Loucy (cell line): ENCODE measurements at regions not wholly inside any gene's neighbourhood (a gene's known extent, or its start where the extent isn't known, plus 50 kb on each side); places are given as distances from the start of the nearest gene placed in this dataset.

Experiments used
- EZH2phosphoT487 ChIP-seq: fragments of 200-600 bp; IDR thresholded peaks from 2 replicates; pipeline ENCODE4 v1.6.1; 2018; ENCODE audit warnings: antibody characterized with exemption, mild to moderate bottlenecking, moderate library complexity, borderline replicate concordance
- TF ChIP-seq, protein P1 (sequence below): fragments of 200-600 bp; sonication (generic); conservative IDR thresholded peaks from 2 replicates; pipeline ENCODE4 v1.5.1; 2014; ENCODE audit warnings: mild to moderate bottlenecking, antibody characterized with exemption, low read length

DNA sequence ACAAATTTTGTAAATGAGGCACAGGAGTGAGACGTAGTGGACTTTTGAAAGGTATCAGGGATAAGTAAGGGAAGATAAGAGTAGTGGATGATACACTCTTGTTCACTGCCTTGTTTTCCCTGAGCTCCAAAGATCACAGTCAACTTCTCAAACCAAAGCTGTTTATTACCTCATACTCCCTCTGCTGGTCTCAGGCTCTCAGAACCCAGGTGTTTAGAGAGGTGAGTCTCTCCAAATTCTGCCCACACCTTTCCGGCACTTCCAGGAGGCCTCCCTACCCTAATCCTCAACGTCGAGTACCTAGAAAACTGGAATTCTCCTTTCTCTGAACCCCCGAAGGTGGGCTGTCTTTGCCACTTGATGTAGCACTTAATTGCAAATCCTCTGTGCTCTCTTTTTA is 621.1 kb downstream of the BCL11A start:
- TF ChIP-seq, protein P1, sequence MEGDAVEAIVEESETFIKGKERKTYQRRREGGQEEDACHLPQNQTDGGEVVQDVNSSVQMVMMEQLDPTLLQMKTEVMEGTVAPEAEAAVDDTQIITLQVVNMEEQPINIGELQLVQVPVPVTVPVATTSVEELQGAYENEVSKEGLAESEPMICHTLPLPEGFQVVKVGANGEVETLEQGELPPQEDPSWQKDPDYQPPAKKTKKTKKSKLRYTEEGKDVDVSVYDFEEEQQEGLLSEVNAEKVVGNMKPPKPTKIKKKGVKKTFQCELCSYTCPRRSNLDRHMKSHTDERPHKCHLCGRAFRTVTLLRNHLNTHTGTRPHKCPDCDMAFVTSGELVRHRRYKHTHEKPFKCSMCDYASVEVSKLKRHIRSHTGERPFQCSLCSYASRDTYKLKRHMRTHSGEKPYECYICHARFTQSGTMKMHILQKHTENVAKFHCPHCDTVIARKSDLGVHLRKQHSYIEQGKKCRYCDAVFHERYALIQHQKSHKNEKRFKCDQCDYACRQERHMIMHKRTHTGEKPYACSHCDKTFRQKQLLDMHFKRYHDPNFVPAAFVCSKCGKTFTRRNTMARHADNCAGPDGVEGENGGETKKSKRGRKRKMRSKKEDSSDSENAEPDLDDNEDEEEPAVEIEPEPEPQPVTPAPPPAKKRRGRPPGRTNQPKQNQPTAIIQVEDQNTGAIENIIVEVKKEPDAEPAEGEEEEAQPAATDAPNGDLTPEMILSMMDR: peak; percentile 52
- no peak for TF ChIP-seq EZH2phosphoT487
